OCI-LY3 (cell line): ENCODE measurements at regions not wholly inside any gene's neighbourhood (a gene's known extent, or its start where the extent isn't known, plus 50 kb on each side); places are given as distances from the start of the nearest gene placed in this dataset.

Experiments used
- EZH2phosphoT487 ChIP-seq: fragments of 200-600 bp; shearing (Covaris generic); IDR thresholded peaks from 2 replicates; pipeline ENCODE4 v1.6.1; 2018; ENCODE audit warnings: antibody characterized with exemption, mixed run types, low read depth
- TF ChIP-seq, protein P1 (sequence below): fragments of 200-600, 300-600 bp; sonication (generic); IDR thresholded peaks from 2 replicates; pipeline ENCODE4 v1.5.1; 2014; ENCODE audit warnings: antibody characterized with exemption, low read length, low read depth

DNA sequence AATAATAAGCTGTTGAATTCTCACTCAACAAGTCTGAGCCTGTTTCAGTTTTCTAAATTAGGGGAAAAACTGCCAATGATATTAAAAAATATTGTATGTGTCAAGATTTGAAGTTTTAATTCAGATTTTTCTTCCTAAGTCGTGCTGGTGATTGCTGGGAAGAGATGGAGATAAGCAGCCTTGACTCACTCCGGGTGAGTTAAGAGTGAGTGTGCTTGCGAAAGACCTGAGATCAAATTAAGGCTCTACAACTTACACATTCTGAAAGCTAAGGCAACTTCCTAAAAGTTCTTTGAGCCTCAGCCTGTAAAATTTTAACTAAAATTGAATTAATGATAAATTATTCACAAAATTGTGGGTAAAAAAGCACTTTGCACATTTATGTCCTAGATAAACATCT, 1441.2 kb downstream of the PCDH7 start:
- TF ChIP-seq, protein P1, sequence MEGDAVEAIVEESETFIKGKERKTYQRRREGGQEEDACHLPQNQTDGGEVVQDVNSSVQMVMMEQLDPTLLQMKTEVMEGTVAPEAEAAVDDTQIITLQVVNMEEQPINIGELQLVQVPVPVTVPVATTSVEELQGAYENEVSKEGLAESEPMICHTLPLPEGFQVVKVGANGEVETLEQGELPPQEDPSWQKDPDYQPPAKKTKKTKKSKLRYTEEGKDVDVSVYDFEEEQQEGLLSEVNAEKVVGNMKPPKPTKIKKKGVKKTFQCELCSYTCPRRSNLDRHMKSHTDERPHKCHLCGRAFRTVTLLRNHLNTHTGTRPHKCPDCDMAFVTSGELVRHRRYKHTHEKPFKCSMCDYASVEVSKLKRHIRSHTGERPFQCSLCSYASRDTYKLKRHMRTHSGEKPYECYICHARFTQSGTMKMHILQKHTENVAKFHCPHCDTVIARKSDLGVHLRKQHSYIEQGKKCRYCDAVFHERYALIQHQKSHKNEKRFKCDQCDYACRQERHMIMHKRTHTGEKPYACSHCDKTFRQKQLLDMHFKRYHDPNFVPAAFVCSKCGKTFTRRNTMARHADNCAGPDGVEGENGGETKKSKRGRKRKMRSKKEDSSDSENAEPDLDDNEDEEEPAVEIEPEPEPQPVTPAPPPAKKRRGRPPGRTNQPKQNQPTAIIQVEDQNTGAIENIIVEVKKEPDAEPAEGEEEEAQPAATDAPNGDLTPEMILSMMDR, result no peak
- no peak for TF ChIP-seq EZH2phosphoT487
